ENCODE measurements at regions not wholly inside any gene's neighbourhood (a gene's known extent, or its start where the extent isn't known, plus 50 kb on each side); places are given as distances from the start of the nearest gene placed in this dataset.

DNA sequence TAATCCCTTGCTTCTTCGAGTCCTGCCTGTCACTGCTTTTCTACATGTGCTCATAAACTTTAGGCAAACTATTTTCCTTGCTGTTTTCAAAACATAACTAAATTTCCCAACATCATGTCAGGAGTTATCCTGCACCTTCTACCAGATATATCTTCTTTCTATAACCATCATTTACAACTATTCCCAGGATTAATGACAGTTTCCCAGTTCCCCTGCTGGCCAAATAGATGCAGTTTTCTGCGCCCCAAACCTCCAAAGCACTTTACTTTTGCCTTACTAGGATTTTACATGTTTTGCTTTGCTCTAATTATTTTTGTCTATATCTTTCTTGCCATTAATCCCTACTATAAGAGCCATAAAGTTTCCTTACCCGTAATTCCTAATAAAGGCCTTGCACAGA, 122.5 kb downstream of the GLUL start:
- Histone ChIP-seq H3K9me3 (ENCODE audit: low read length) (no peaks in the 10 kb centered on the region), H3K27ac (ENCODE audit: low read depth, low read length, poor library complexity, severe bottlenecking) (no peak overlapping the region), H3K36me3 (ENCODE audit: insufficient read depth, low read length) (no peaks in the 10 kb centered on the region), H3K4me1 (ENCODE audit: insufficient read depth, low read length, severe bottlenecking) (no peaks in the 10 kb centered on the region), H3K4me3 (ENCODE audit: low read depth, low read length, poor library complexity, severe bottlenecking) (no peak overlapping the region), H3K4me2 (ENCODE audit: low read length) (no peak overlapping the region), H3K9ac (ENCODE audit: low read length) (no peak overlapping the region), H3K27me3 (ENCODE audit: insufficient read depth, low read length) (no peaks in the 10 kb centered on the region; the same call in 1 of the 2 replicates), H4K20me1 (ENCODE audit: insufficient read depth, low read length) (no peaks in the 10 kb centered on the region), H2AFZ (ENCODE audit: low read length) (no peak overlapping the region), H3F3A (ENCODE audit: insufficient read depth, low read length) (no peaks in the 10 kb centered on the region), H3K79me2 (ENCODE audit: insufficient read depth, low read length) (no peaks in the 10 kb centered on the region), H3K9me2 (ENCODE audit: low read depth, low read length) (no peaks in the 10 kb centered on the region)
- TF ChIP-seq EZH2 (IDR thresholded peaks at IDR 0.05; ENCODE audit: borderline replicate concordance, low read length), result no peak
- TF ChIP-seq, protein P1, sequence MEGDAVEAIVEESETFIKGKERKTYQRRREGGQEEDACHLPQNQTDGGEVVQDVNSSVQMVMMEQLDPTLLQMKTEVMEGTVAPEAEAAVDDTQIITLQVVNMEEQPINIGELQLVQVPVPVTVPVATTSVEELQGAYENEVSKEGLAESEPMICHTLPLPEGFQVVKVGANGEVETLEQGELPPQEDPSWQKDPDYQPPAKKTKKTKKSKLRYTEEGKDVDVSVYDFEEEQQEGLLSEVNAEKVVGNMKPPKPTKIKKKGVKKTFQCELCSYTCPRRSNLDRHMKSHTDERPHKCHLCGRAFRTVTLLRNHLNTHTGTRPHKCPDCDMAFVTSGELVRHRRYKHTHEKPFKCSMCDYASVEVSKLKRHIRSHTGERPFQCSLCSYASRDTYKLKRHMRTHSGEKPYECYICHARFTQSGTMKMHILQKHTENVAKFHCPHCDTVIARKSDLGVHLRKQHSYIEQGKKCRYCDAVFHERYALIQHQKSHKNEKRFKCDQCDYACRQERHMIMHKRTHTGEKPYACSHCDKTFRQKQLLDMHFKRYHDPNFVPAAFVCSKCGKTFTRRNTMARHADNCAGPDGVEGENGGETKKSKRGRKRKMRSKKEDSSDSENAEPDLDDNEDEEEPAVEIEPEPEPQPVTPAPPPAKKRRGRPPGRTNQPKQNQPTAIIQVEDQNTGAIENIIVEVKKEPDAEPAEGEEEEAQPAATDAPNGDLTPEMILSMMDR (IDR thresholded peaks at IDR 0.05; ENCODE audit: low read length), result no peak

DNA sequence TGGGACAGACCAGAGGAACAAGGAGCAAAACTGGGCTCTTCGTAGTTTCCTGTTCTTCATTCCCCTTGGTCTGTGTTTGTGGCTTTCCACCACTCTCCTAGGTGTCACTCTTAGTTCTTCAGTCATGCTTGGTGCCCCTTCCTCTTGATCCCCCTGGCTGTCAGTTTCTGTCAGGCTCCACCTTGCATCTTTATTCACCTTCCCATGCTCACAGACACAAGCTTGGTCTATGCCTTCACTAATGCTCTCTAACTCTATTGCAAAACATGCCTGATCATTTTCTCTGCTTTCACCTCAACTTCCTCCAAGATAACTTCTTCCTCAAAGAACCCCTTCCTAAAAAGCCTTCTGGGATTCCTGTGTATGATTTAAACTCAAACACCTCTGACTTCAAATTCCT, 122.9 kb downstream of the GLUL start:
- H3K4me3 ChIP-seq (ENCODE audit: low read depth, low read length, poor library complexity, severe bottlenecking), result no peak overlapping the region
- no peak overlapping the region for H3K9ac ChIP-seq (ENCODE audit: low read length)
- no peaks in the 10 kb centered on the region for H3K9me3 ChIP-seq (ENCODE audit: low read length)
- H3F3A ChIP-seq (ENCODE audit: insufficient read depth, low read length), result no peaks in the 10 kb centered on the region
- no peak overlapping the region for H2AFZ ChIP-seq (ENCODE audit: low read length)
- no peak overlapping the region for H3K27ac ChIP-seq (ENCODE audit: low read depth, low read length, poor library complexity, severe bottlenecking)
- no peaks in the 10 kb centered on the region for H3K36me3 ChIP-seq (ENCODE audit: insufficient read depth, low read length)
- H3K79me2 ChIP-seq (ENCODE audit: insufficient read depth, low read length), result no peaks in the 10 kb centered on the region
- TF ChIP-seq, protein P1 (IDR thresholded peaks at IDR 0.05; ENCODE audit: low read length), result no peak
- TF ChIP-seq EZH2 (IDR thresholded peaks at IDR 0.05; ENCODE audit: borderline replicate concordance, low read length), result no peak
- no peaks in the 10 kb centered on the region for H3K9me2 ChIP-seq (ENCODE audit: low read depth, low read length)
- no peaks in the 10 kb centered on the region for H4K20me1 ChIP-seq (ENCODE audit: insufficient read depth, low read length)
- no peaks in the 10 kb centered on the region; the same call in 1 of the 2 replicates for H3K27me3 ChIP-seq (ENCODE audit: insufficient read depth, low read length)
- no peaks in the 10 kb centered on the region for H3K4me1 ChIP-seq (ENCODE audit: insufficient read depth, low read length, severe bottlenecking)
- H3K4me2 ChIP-seq (ENCODE audit: low read length), result no peak overlapping the region

- no peaks in the 10 kb centered on the region; the same call in 1 of the 2 replicates for H3K27me3 ChIP-seq (ENCODE audit: insufficient read depth, low read length)
- no peak overlapping the region for H3K9ac ChIP-seq (ENCODE audit: low read length)
- no peak overlapping the region for H2AFZ ChIP-seq (ENCODE audit: low read length)
- no peak overlapping the region for H3K27ac ChIP-seq (ENCODE audit: low read depth, low read length, poor library complexity, severe bottlenecking)
- no peak for TF ChIP-seq EZH2 (IDR thresholded peaks at IDR 0.05; ENCODE audit: borderline replicate concordance, low read length)
- TF ChIP-seq, protein P1 (IDR thresholded peaks at IDR 0.05; ENCODE audit: low read length), result no peak
- H3K79me2 ChIP-seq (ENCODE audit: insufficient read depth, low read length), result no peaks in the 10 kb centered on the region
- no peak overlapping the region for H3K4me3 ChIP-seq (ENCODE audit: low read depth, low read length, poor library complexity, severe bottlenecking)
- H3K36me3 ChIP-seq (ENCODE audit: insufficient read depth, low read length), result no peaks in the 10 kb centered on the region
- H4K20me1 ChIP-seq (ENCODE audit: insufficient read depth, low read length), result no peaks in the 10 kb centered on the region
- H3K9me2 ChIP-seq (ENCODE audit: low read depth, low read length), result no peaks in the 10 kb centered on the region
- H3K4me2 ChIP-seq (ENCODE audit: low read length), result no peak overlapping the region
- no peaks in the 10 kb centered on the region for H3F3A ChIP-seq (ENCODE audit: insufficient read depth, low read length)
- no peaks in the 10 kb centered on the region for H3K9me3 ChIP-seq (ENCODE audit: low read length)
- no peaks in the 10 kb centered on the region for H3K4me1 ChIP-seq (ENCODE audit: insufficient read depth, low read length, severe bottlenecking)
These were observed 127.4 kb downstream of the GLUL start for GRCh38 chr1:182264185-182264584.

Measured in OCI-LY1 (cell line).